Upper lobe of left lung (tissue), 6 donors: ENCODE measurements at regions not wholly inside any gene's neighbourhood (a gene's known extent, or its start where the extent isn't known, plus 50 kb on each side); places are given as distances from the start of the nearest gene placed in this dataset.

Experiments
- ATAC-seq, 2 donors: fragments of 200-7000 bp; cut with Tn5 transposase; one replicate each; pipeline ENCODE4 v1.9.1; 2022; ENCODE audit warnings: mild to moderate bottlenecking in 2 of 2, moderate library complexity in 2 of 2; ENCODE audit not compliant: low FRiP score in 2 of 2
- DNase-seq, 2 donors: peaks; one replicate each; pipeline ENCODE4 v3.0.0-alpha.2; 2019 to 2020
- H3K27ac ChIP-seq, 4 donors: fragments of 200-600 bp; sonication (generic); one replicate each; pipeline ENCODE4 v1.5.1; 2016 to 2019
- H3K27me3 ChIP-seq, 4 donors: fragments of 200-600 bp; sonication (generic); one replicate each; pipeline ENCODE4 v1.5.1; 2017 to 2019
- H3K36me3 ChIP-seq, 4 donors: fragments of 200-600 bp; sonication (generic); one replicate each; pipeline ENCODE4 v1.5.1; 2016 to 2019
- H3K4me1 ChIP-seq, 4 donors: fragments of 200-600 bp; sonication (generic); one replicate each; pipeline ENCODE4 v1.5.1; 2018 to 2019
- H3K4me3 ChIP-seq, 4 donors: fragments of 200-600 bp; sonication (generic); one replicate each; pipeline ENCODE4 v1.5.1; 2017 to 2019; ENCODE audit warnings: mild to moderate bottlenecking in 2 of 4, moderate library complexity in 1 of 4
- H3K9me3 ChIP-seq, 4 donors: fragments of 200-600 bp; sonication (generic); one replicate each; pipeline ENCODE4 v1.5.1; 2018 to 2019
- CTCF ChIP-seq, 6 experiments: fragments of 450-650 bp in 4 of 6; fragments of 200-600 bp in 2 of 6; sonication (generic) in 2 of 6; IDR thresholded peaks; one replicate each; pipeline ENCODE4 v1.5.1; 2016 to 2019; ENCODE audit warnings: antibody characterized with exemption in 6 of 6
- EP300 ChIP-seq, 4 donors: sonication (generic); formaldehyde crosslinking; IDR thresholded peaks; one replicate each; pipeline ENCODE4 v1.5.1; 2017; ENCODE audit warnings: antibody characterized with exemption in 4 of 4, control low read depth in 2 of 4
- POLR2A ChIP-seq, 4 donors: fragments of 450-650 bp; IDR thresholded peaks; one replicate each; pipeline ENCODE4 v1.5.1; 2016 to 2017; ENCODE audit warnings: antibody characterized with exemption in 4 of 4, mild to moderate bottlenecking in 2 of 4
- POLR2AphosphoS5 ChIP-seq, 2 donors: sonication (generic); formaldehyde crosslinking; IDR thresholded peaks; one replicate each; pipeline ENCODE4 v1.5.1; 2017; ENCODE audit warnings: antibody characterized with exemption in 2 of 2
- whole genome bisulfite sequencing, 2 donors: methylation state at CpG; one replicate each; pipeline ENCODE4 v1.1.5; 2017 to 2018; 5-methylcytosine and 5-hydroxymethylcytosine counted together
- donor health status: DM: no; HTN: no; CAD: no; lungs with moderate emphysema.
- donor health status: DM: no; HTN: yes; CAD: no; lungs with severe emphysema.

- DNase-seq (no peak), ATAC-seq (no peak)
- Histone ChIP-seq H3K36me3 (no peaks in the 10 kb centered on the region), H3K27me3 (no peaks in the 10 kb centered on the region), H3K4me1 (no peaks in the 10 kb centered on the region), H3K4me3 (no peak overlapping the region), H3K27ac (no peak overlapping the region), H3K9me3 (no peaks in the 10 kb centered on the region)
- TF ChIP-seq CTCF (IDR thresholded peaks at IDR 0.05), result no peak
- TF ChIP-seq EP300 (IDR thresholded peaks at IDR 0.05), result no peak
- no peak for TF ChIP-seq POLR2AphosphoS5 (IDR thresholded peaks at IDR 0.05)
- no peak for TF ChIP-seq POLR2A (IDR thresholded peaks at IDR 0.05)
- 91 to 93% methylated on average over 4 of the region's 4 CpGs for WGBS, 2 donors
These were observed 549.9 kb downstream of the DSC3 start for GRCh38 chr18:30492552-30493129.

GRCh38 chr18:30491815-30492551 is 550.6 kb downstream of the DSC3 start:
- DNase-seq (no peak), ATAC-seq (no peak)
- Histone ChIP-seq H3K27ac (no peak overlapping the region), H3K9me3 (no peaks in the 10 kb centered on the region), H3K36me3 (no peaks in the 10 kb centered on the region), H3K4me3 (no peak overlapping the region), H3K27me3 (no peaks in the 10 kb centered on the region), H3K4me1 (no peaks in the 10 kb centered on the region)
- WGBS, 2 donors, result 77 to 78% methylated on average over 3 of the region's 3 CpGs
- TF ChIP-seq CTCF (IDR thresholded peaks at IDR 0.05), result no peak
- no peak for TF ChIP-seq POLR2AphosphoS5 (IDR thresholded peaks at IDR 0.05)
- no peak for TF ChIP-seq EP300 (IDR thresholded peaks at IDR 0.05)
- no peak for TF ChIP-seq POLR2A (IDR thresholded peaks at IDR 0.05)

DNA sequence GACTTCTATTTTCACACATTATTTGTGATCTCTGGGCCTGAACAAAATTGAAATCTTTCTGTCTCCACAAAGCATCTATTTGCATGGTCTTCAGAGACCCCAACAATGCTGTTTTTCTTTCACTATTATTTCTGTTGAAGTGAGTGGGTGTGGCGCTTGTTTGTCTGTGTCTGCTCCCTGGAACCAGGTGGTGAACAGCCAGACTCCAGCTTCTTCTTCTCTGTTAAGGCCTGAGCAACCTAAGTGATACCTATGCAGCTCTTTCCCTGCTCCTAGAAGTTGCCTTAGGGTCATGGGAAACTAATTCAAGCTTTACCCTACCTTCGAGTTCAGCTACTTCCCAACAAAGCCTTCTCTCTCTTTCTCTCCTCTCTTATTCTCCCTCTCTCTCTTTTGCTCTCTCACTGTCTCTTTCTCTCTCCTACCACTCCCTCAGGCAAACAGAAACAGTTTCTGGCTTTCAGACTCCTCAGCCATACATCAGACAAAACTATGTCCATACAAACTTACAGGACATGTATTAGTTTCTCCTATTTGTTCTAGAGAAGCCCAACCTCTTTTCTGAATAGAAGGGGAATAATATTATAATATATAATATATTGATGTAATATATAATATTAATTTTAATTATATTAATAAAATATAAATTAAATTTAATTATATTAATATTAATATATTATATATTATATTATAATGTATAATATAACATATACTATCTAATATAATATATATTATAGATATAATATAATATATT is 552.5 kb downstream of the DSC3 start:
- H3K4me3 ChIP-seq, result no peak overlapping the region
- DNase-seq (no peak), ATAC-seq (no peak)
- no peak for TF ChIP-seq POLR2AphosphoS5 (IDR thresholded peaks at IDR 0.05)
- no peak for TF ChIP-seq CTCF (IDR thresholded peaks at IDR 0.05)
- no peak for TF ChIP-seq POLR2A (IDR thresholded peaks at IDR 0.05)
- no peak for TF ChIP-seq EP300 (IDR thresholded peaks at IDR 0.05)
- no peaks in the 10 kb centered on the region for H3K36me3 ChIP-seq
- H3K9me3 ChIP-seq, result no peaks in the 10 kb centered on the region
- no peaks in the 10 kb centered on the region for H3K4me1 ChIP-seq
- 91 to 92% methylated on average over 2 of the region's 2 CpGs for WGBS, 2 donors
- no peaks in the 10 kb centered on the region for H3K27me3 ChIP-seq
- H3K27ac ChIP-seq, result no peak overlapping the region

- Histone ChIP-seq H3K4me1 (no peaks in the 10 kb centered on the region), H3K27ac (no peak overlapping the region), H3K27me3 (no peaks in the 10 kb centered on the region), H3K36me3 (no peaks in the 10 kb centered on the region), H3K9me3 (no peaks in the 10 kb centered on the region), H3K4me3 (no peak overlapping the region)
- ATAC-seq (no peak), DNase-seq (no peak)
- TF ChIP-seq EP300 (IDR thresholded peaks at IDR 0.05), result no peak
- TF ChIP-seq POLR2A (IDR thresholded peaks at IDR 0.05), result no peak
- TF ChIP-seq CTCF (IDR thresholded peaks at IDR 0.05), result no peak
- TF ChIP-seq POLR2AphosphoS5 (IDR thresholded peaks at IDR 0.05), result no peak
- WGBS, 2 donors, result 82 to 91% methylated on average over 2 of the region's 2 CpGs
These were observed 554.6 kb downstream of the DSC3 start for GRCh38 chr18:30487962-30488361.
